Endothelial cell of umbilical vein (primary cell): ENCODE measurements at regions not wholly inside any gene's neighbourhood (a gene's known extent, or its start where the extent isn't known, plus 50 kb on each side); places are given as distances from the start of the nearest gene placed in this dataset.

Experiments
- BruUV-seq: library from RNA; stranded (reverse); fragments of 400-500 nt; replicated peaks from 2 replicates; lab custom pipeline; 2021; lab: Mats Ljungman, UMichigan
- CTCF ChIA-PET: fragments of 300-600, 350-600 bp; sonication (Branson Sonifier 250); formaldehyde crosslinking; loops from one replicate; lab custom pipeline; 2021; ENCODE audit warnings: antibody characterized with exemption, inconsistent platforms; lab: Charles Lee
- POLR2A ChIA-PET: fragments of 300-600, 350-600 bp; sonication (Branson Sonifier 250); formaldehyde crosslinking; loops from one replicate; lab custom pipeline; 2021; ENCODE audit warnings: antibody characterized with exemption, inconsistent platforms; lab: Charles Lee
- DNase-seq: peaks from one replicate; pipeline ENCODE4 v3.0.0-alpha.2; 2011; ENCODE audit warnings: low read depth, low spot score
- FAIRE-seq: peaks from 2 replicates; lab custom pipeline; 2011; peaks lifted over from hg19 to GRCh38; lab: Jason Lieb, UNC
- H2AFZ ChIP-seq: 2 replicates; pipeline ENCODE4 v1.6.0; 2012; ENCODE audit warnings: low read depth, low read length, control low read depth, inconsistent platforms
- H3K27ac ChIP-seq: 2 replicates; pipeline ENCODE4 v1.5.1; 2011; ENCODE audit warnings: low read depth, mild to moderate bottlenecking, control low read depth, low read length, moderate library complexity; ENCODE audit not compliant: insufficient read depth
- H3K27me3 ChIP-seq, 2 experiments: 2 replicates each; pipeline versions ENCODE4 v1.6.0 to v1.6.1; 2011; ENCODE audit warnings: low read length in 2 of 2, mixed read lengths in 1 of 2; ENCODE audit not compliant: control insufficient read depth in 2 of 2, insufficient read depth in 2 of 2
- H3K36me3 ChIP-seq, 2 experiments: 2 replicates in 1 of 2; 3 replicates in 1 of 2; pipeline ENCODE4 v1.5.1; 2011; ENCODE audit warnings: low read length in 2 of 2, mild to moderate bottlenecking in 1 of 2, moderate library complexity in 1 of 2; ENCODE audit not compliant: control insufficient read depth in 2 of 2, insufficient read depth in 2 of 2; ENCODE audit errors: extremely low read depth in 1 of 2
- H3K4me1 ChIP-seq: 3 replicates; pipeline ENCODE4 v1.5.1; 2011; ENCODE audit warnings: mild to moderate bottlenecking, low read length; ENCODE audit not compliant: control insufficient read depth, insufficient read depth; ENCODE audit errors: extremely low read depth
- H3K4me2 ChIP-seq: 2 replicates; pipeline ENCODE4 v1.6.1; 2011; ENCODE audit warnings: low read length, control low read depth, mixed read lengths; ENCODE audit not compliant: insufficient read depth
- H3K4me3 ChIP-seq, 3 experiments: fragments of 200-600 bp in 1 of 3; sonication (generic), shearing (Covaris generic) in 1 of 3; replicated peaks in 1 of 3; 2 replicates each; pipeline ENCODE4 v1.5.1; 2011 to 2016; ENCODE audit warnings: control low read depth in 3 of 3, low read length in 3 of 3, mild to moderate bottlenecking in 2 of 3, inconsistent platforms in 1 of 3, low read depth in 1 of 3, moderate library complexity in 1 of 3; ENCODE audit not compliant: insufficient read depth in 1 of 3
- H3K79me2 ChIP-seq: 2 replicates; pipeline ENCODE4 v1.6.0; 2012; ENCODE audit warnings: low read length, inconsistent platforms; ENCODE audit not compliant: control insufficient read depth, insufficient read depth
- H3K9ac ChIP-seq: replicated peaks from 2 replicates; pipeline ENCODE3; 2011; ENCODE audit warnings: low read length, control low read depth; ENCODE audit not compliant: insufficient read depth; ENCODE audit errors: extremely low read depth
- H3K9me1 ChIP-seq: replicated peaks from 3 replicates; pipeline ENCODE4 v1.6.0; 2011; ENCODE audit warnings: mild to moderate bottlenecking, low read length; ENCODE audit not compliant: control insufficient read depth, insufficient read depth; ENCODE audit errors: extremely low read depth
- H3K9me3 ChIP-seq: replicated peaks from 2 replicates; pipeline ENCODE4 v1.5.1; 2012; ENCODE audit warnings: low read length, inconsistent platforms; ENCODE audit not compliant: control insufficient read depth, insufficient read depth
- H4K20me1 ChIP-seq: replicated peaks from 2 replicates; pipeline ENCODE3; 2011; ENCODE audit warnings: mild to moderate bottlenecking, low read length; ENCODE audit not compliant: control insufficient read depth, insufficient read depth; ENCODE audit errors: extremely low read depth
- CTCF ChIP-seq, 2 donors: IDR thresholded peaks; 1 replicate in 1 of 2; 2 replicates in 1 of 2; pipeline ENCODE4 v1.5.1; 2011; ENCODE audit warnings: low read length in 2 of 2, mild to moderate bottlenecking in 2 of 2, moderate library complexity in 2 of 2, control low read depth in 1 of 2, inconsistent platforms in 1 of 2, low read depth in 1 of 2; ENCODE audit not compliant: insufficient read depth in 1 of 2; ENCODE audit errors: extremely low read depth in 1 of 2
- EZH2 ChIP-seq: IDR thresholded peaks from 2 replicates; pipeline ENCODE4 v1.6.1; 2012; ENCODE audit warnings: borderline replicate concordance, low read depth, mild to moderate bottlenecking, moderate library complexity, low read length, inconsistent platforms; ENCODE audit not compliant: severe bottlenecking
- FOS ChIP-seq: IDR thresholded peaks from 2 replicates; pipeline ENCODE4 v1.6.1; 2011; ENCODE audit warnings: mild to moderate bottlenecking, low read length, moderate library complexity, borderline replicate concordance; ENCODE audit not compliant: insufficient read depth
- MAX ChIP-seq: IDR thresholded peaks from 2 replicates; pipeline ENCODE4 v1.6.1; 2011; ENCODE audit not compliant: insufficient read depth, insufficient read length
- MYC ChIP-seq: IDR thresholded peaks from one replicate; pipeline ENCODE4 v1.6.1; 2011; ENCODE audit warnings: mild to moderate bottlenecking, low read depth, low read length
- POLR2A ChIP-seq: IDR thresholded peaks from 2 replicates; pipeline ENCODE4 v1.6.1; 2012; ENCODE audit warnings: low read depth, mild to moderate bottlenecking, control low read depth, low read length
- POLR2AphosphoS5 ChIP-seq: IDR thresholded peaks from 2 replicates; pipeline ENCODE4 v1.6.1; 2012; ENCODE audit warnings: low read depth, mild to moderate bottlenecking, control low read depth, low read length, moderate library complexity; ENCODE audit not compliant: insufficient read depth
- dilution Hi-C: fragments of 300-500 bp; cut with MboI; formaldehyde crosslinking; loops from one replicate; pipeline ENCODE4 v1.15.0; 2019; ENCODE audit warnings: low sequenced_read_pairs; ENCODE audit not compliant: extremely low pct_ligation_motif_present
- intact Hi-C: fragments of 100-400 bp; cut with micrococcal nuclease; formaldehyde crosslinking; loops from one replicate; pipeline ENCODE4 v1.10.0; 2022

GRCh38 chr3:157683668-157684067 lies 180.5 kb upstream of the VEPH1 start:
- DNase-seq = no peak
- H3K36me3 ChIP-seq = no peaks in the 10 kb centered on the region
- no peaks in the 10 kb centered on the region for H3K9me3 ChIP-seq
- no peaks in the 10 kb centered on the region for H3K4me1 ChIP-seq
- ChIA-PET CTCF (interaction anchor here (2.5 kb wide), 1 partner anchor 18 kb away, joined by 6 read pairs; no protein-coding TSS in a partner anchor), POLR2A (no interaction called here)
- H3K9me1 ChIP-seq = no peaks in the 10 kb centered on the region
- H3K79me2 ChIP-seq = no peaks in the 10 kb centered on the region
- intact Hi-C loops (no loop called here), dilution Hi-C loops (no loop called here)
- TF ChIP-seq EZH2 (no peak), MAX (no peak), POLR2A (no peak), CTCF (IDR thresholded peaks at IDR 0.05; ENCODE audit: extremely low read depth in 1 of 2, insufficient read depth in 1 of 2, low read depth in 1 of 2, low read length in 2 of 2) (no peak), FOS (no peak), POLR2AphosphoS5 (no peak), MYC (no peak)
- no peak overlapping the region for H2AFZ ChIP-seq
- no TSS peak for BruUV-seq
- H3K9ac ChIP-seq = no peak overlapping the region
- no peak overlapping the region for H3K4me3 ChIP-seq
- H3K4me2 ChIP-seq = no peak overlapping the region
- no peaks in the 10 kb centered on the region for H4K20me1 ChIP-seq
- no peaks in the 10 kb centered on the region for H3K27me3 ChIP-seq
- FAIRE-seq = no peak
- no peak overlapping the region for H3K27ac ChIP-seq
